GM18868 (cell line): ENCODE measurements at regions not wholly inside any gene's neighbourhood (a gene's known extent, or its start where the extent isn't known, plus 50 kb on each side); places are given as distances from the start of the nearest gene placed in this dataset.
A peak's percentile ranks its signal among the peaks of the same experiment; 100 is the strongest.
"Not testable (repeated sequence)": the region's sequence is repeated elsewhere in the genome, so short reads cannot be mapped to it uniquely, and the experiment has no call there.

Source experiments
- ATAC-seq: cut with Tn5 transposase; IDR thresholded peaks from one replicate; pipeline ENCODE4 v1.9.1; 2021; ENCODE audit warnings: mild to moderate bottlenecking, moderate library complexity; ENCODE audit not compliant: unreplicated experiment

GRCh38 chr1:87976316-87976715 lies 647.6 kb downstream of the LMO4 start:
- no peak for ATAC-seq

GRCh38 chr1:87977145-87977544 lies 648.5 kb downstream of the LMO4 start:
- no peak for ATAC-seq

GRCh38 chr1:87979079-87979478 lies 650.4 kb downstream of the LMO4 start:
- ATAC-seq, result no peak

GRCh38 chr1:87980494-87980893 lies 651.8 kb downstream of the LMO4 start:
- peak; percentile 94 for ATAC-seq

- ATAC-seq, result no peak
Observed at GRCh38 chr1:87981386-87981785, 652.7 kb downstream of the LMO4 start.

- ATAC-seq, result no peak
Observed at GRCh38 chr1:87981810-87982209, 653.1 kb downstream of the LMO4 start.

GRCh38 chr1:87983841-87984240 lies 655.2 kb downstream of the LMO4 start:
- ATAC-seq, result no peak

- ATAC-seq, result no peak
Observed at GRCh38 chr1:87985071-87985470, 656.4 kb downstream of the LMO4 start.

GRCh38 chr1:87986130-87986866 lies 657.6 kb downstream of the LMO4 start:
- ATAC-seq, result no peak

- ATAC-seq, result no peak
Observed at GRCh38 chr1:87989346-87989745, 660.7 kb downstream of the LMO4 start.

- not testable (repeated sequence) for ATAC-seq
Observed at GRCh38 chr1:87992536-87992935, 663.9 kb downstream of the LMO4 start.

- ATAC-seq, result no peak
Observed at GRCh38 chr1:87993051-87993450, 664.4 kb downstream of the LMO4 start.

GRCh38 chr1:87999852-88000251 lies 671.2 kb downstream of the LMO4 start:
- no peak for ATAC-seq

- no peak for ATAC-seq
Observed at GRCh38 chr1:88001460-88001859, 672.8 kb downstream of the LMO4 start.

- no peak for ATAC-seq
Observed at GRCh38 chr1:88003255-88003654, 674.6 kb downstream of the LMO4 start.

- ATAC-seq, result no peak
Observed at GRCh38 chr1:88009916-88010315, 674.2 kb upstream of the PKN2 start.

- ATAC-seq, result no peak
Observed at GRCh38 chr1:88013485-88013884, 670.6 kb upstream of the PKN2 start.

GRCh38 chr1:88014131-88014530 lies 669.9 kb upstream of the PKN2 start:
- ATAC-seq, result no peak

- no peak for ATAC-seq
Observed at GRCh38 chr1:88016947-88017346, 667.1 kb upstream of the PKN2 start.

GRCh38 chr1:88021529-88021928 lies 662.5 kb upstream of the PKN2 start:
- no peak for ATAC-seq

- no peak for ATAC-seq
Observed at GRCh38 chr1:88022516-88022915, 661.6 kb upstream of the PKN2 start.

- ATAC-seq, result no peak
Observed at GRCh38 chr1:88029142-88029541, 654.9 kb upstream of the PKN2 start.

- no peak for ATAC-seq
Observed at GRCh38 chr1:88029899-88030298, 654.2 kb upstream of the PKN2 start.
